Ascending aorta (tissue), 2 donors: ENCODE measurements at regions not wholly inside any gene's neighbourhood (a gene's known extent, or its start where the extent isn't known, plus 50 kb on each side); places are given as distances from the start of the nearest gene placed in this dataset.

Experiments used
- DNase-seq, 2 donors: peaks; one replicate each; pipeline ENCODE4 v3.0.0-alpha.2; 2019; ENCODE audit warnings: low spot score in 2 of 2
- H3K27ac ChIP-seq, 2 donors: fragments of 200-600 bp; sonication (generic); one replicate each; pipeline ENCODE4 v1.5.1; 2016 to 2017; ENCODE audit warnings: mild to moderate bottlenecking in 1 of 2
- H3K27me3 ChIP-seq: fragments of 200-600 bp; sonication (generic); one replicate; pipeline ENCODE4 v1.5.1; 2017
- H3K36me3 ChIP-seq, 2 donors: fragments of 200-600 bp; sonication (generic); one replicate each; pipeline ENCODE4 v1.5.1; 2016
- H3K4me1 ChIP-seq, 2 donors: fragments of 200-600 bp; sonication (generic); one replicate each; pipeline ENCODE4 v1.5.1; 2016 to 2017; ENCODE audit warnings: mild to moderate bottlenecking in 1 of 2
- H3K4me3 ChIP-seq, 2 donors: fragments of 200-600 bp; sonication (generic); one replicate each; pipeline ENCODE4 v1.5.1; 2016 to 2017; ENCODE audit warnings: mild to moderate bottlenecking in 1 of 2
- H3K9me3 ChIP-seq, 2 donors: fragments of 200-600 bp; sonication (generic); one replicate each; pipeline ENCODE4 v1.5.1; 2016
- CTCF ChIP-seq, 3 experiments: fragments of 200-600 bp in 2 of 3; fragments of 450-650 bp in 1 of 3; sonication (generic) in 2 of 3; IDR thresholded peaks; one replicate each; pipeline ENCODE4 v1.5.1; 2016 to 2019; ENCODE audit warnings: antibody characterized with exemption in 3 of 3, mild to moderate bottlenecking in 1 of 3, moderate library complexity in 1 of 3
- intact Hi-C: fragments of 100-400 bp; cut with DNase I; formaldehyde crosslinking; loops from one replicate; pipeline ENCODE4 v1.15.1; 2023

GRCh38 chr5:13477118-13477737 is 467.3 kb downstream of the DNAH5 start:
- intact Hi-C loops, result no loop called here
- H3K27me3 ChIP-seq, result no peaks in the 10 kb centered on the region
- DNase-seq, result no peak
- H3K4me1 ChIP-seq, result no peaks in the 10 kb centered on the region
- no peak for TF ChIP-seq CTCF (IDR thresholded peaks at IDR 0.05)
- H3K9me3 ChIP-seq, result no peaks in the 10 kb centered on the region
- no peak overlapping the region for H3K27ac ChIP-seq
- H3K36me3 ChIP-seq, result no peaks in the 10 kb centered on the region
- H3K4me3 ChIP-seq, result no peak overlapping the region

- Histone ChIP-seq H3K27me3 (no peaks in the 10 kb centered on the region), H3K4me3 (no peak overlapping the region), H3K9me3 (no peaks in the 10 kb centered on the region), H3K27ac (no peak overlapping the region), H3K36me3 (no peaks in the 10 kb centered on the region), H3K4me1 (no peaks in the 10 kb centered on the region)
- intact Hi-C loops, result no loop called here
- no peak for TF ChIP-seq CTCF (IDR thresholded peaks at IDR 0.05)
- no peak for DNase-seq
Measured at GRCh38 chr5:13472842-13473241, 471.6 kb downstream of the DNAH5 start.

- intact Hi-C loops, result no loop called here
- Histone ChIP-seq H3K4me3 (no peak overlapping the region), H3K9me3 (no peaks in the 10 kb centered on the region), H3K4me1 (no peaks in the 10 kb centered on the region), H3K27ac (no peak overlapping the region), H3K36me3 (no peaks in the 10 kb centered on the region), H3K27me3 (no peaks in the 10 kb centered on the region)
- DNase-seq, result no peak
- no peak for TF ChIP-seq CTCF (IDR thresholded peaks at IDR 0.05)
Measured at GRCh38 chr5:13470975-13471374, 473.5 kb downstream of the DNAH5 start.

- no peak overlapping the region for H3K4me3 ChIP-seq
- no peak for DNase-seq
- H3K4me1 ChIP-seq, result no peaks in the 10 kb centered on the region
- TF ChIP-seq CTCF (IDR thresholded peaks at IDR 0.05), result no peak
- H3K27me3 ChIP-seq, result no peaks in the 10 kb centered on the region
- H3K36me3 ChIP-seq, result no peaks in the 10 kb centered on the region
- H3K27ac ChIP-seq, result no peak overlapping the region
- intact Hi-C loops, result no loop called here
- no peaks in the 10 kb centered on the region for H3K9me3 ChIP-seq
Measured at GRCh38 chr5:13470263-13470662, 474.2 kb downstream of the DNAH5 start.

- no peak for DNase-seq
- intact Hi-C loops, result no loop called here
- Histone ChIP-seq H3K36me3 (no peaks in the 10 kb centered on the region), H3K4me3 (no peak overlapping the region), H3K27me3 (no peaks in the 10 kb centered on the region), H3K27ac (no peak overlapping the region), H3K4me1 (no peaks in the 10 kb centered on the region), H3K9me3 (no peaks in the 10 kb centered on the region)
- no peak for TF ChIP-seq CTCF (IDR thresholded peaks at IDR 0.05)
Measured at GRCh38 chr5:13464532-13465193, 479.8 kb downstream of the DNAH5 start.
